Endothelial cell of umbilical vein (primary cell): ENCODE measurements at regions not wholly inside any gene's neighbourhood (a gene's known extent, or its start where the extent isn't known, plus 50 kb on each side); places are given as distances from the start of the nearest gene placed in this dataset.

Experiments
- MYC ChIP-seq: IDR thresholded peaks from one replicate; pipeline ENCODE4 v1.6.1; 2011; ENCODE audit warnings: mild to moderate bottlenecking, low read depth, low read length
- POLR2AphosphoS5 ChIP-seq: IDR thresholded peaks from 2 replicates; pipeline ENCODE4 v1.6.1; 2012; ENCODE audit warnings: low read depth, mild to moderate bottlenecking, control low read depth, low read length, moderate library complexity; ENCODE audit not compliant: insufficient read depth
- TF ChIP-seq, protein P1 (sequence below), 2 donors: IDR thresholded peaks; 1 replicate in 1 of 2; 2 replicates in 1 of 2; pipeline ENCODE4 v1.5.1; 2011; ENCODE audit warnings: low read length in 2 of 2, mild to moderate bottlenecking in 2 of 2, moderate library complexity in 2 of 2, control low read depth in 1 of 2, inconsistent platforms in 1 of 2, low read depth in 1 of 2; ENCODE audit not compliant: insufficient read depth in 1 of 2; ENCODE audit errors: extremely low read depth in 1 of 2
- TF ChIP-seq, protein P2 (sequence below): IDR thresholded peaks from 2 replicates; pipeline ENCODE4 v1.6.1; 2011; ENCODE audit not compliant: insufficient read depth, insufficient read length

DNA sequence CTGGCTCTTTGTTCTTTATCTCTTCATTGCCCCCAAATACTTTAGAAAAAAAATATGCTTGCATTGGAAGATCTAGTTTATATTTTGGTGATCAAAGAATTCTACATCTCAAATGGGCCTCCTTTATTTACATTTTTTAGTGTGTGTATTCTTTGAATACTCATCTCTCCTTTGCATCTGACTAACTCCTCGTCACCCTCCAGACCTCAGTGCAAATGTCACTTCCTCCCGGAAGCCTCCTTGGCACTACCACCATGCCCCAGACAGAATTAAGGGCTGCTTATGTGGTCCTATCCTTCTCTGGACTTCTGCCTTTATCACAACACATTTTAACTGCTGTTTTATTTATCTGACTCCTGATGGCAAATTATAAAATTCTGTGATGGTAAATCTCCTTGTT, 52.0 kb upstream of the PPP1R3C start:
- TF ChIP-seq POLR2AphosphoS5: no peak
- TF ChIP-seq MYC: no peak
- TF ChIP-seq, protein P1, sequence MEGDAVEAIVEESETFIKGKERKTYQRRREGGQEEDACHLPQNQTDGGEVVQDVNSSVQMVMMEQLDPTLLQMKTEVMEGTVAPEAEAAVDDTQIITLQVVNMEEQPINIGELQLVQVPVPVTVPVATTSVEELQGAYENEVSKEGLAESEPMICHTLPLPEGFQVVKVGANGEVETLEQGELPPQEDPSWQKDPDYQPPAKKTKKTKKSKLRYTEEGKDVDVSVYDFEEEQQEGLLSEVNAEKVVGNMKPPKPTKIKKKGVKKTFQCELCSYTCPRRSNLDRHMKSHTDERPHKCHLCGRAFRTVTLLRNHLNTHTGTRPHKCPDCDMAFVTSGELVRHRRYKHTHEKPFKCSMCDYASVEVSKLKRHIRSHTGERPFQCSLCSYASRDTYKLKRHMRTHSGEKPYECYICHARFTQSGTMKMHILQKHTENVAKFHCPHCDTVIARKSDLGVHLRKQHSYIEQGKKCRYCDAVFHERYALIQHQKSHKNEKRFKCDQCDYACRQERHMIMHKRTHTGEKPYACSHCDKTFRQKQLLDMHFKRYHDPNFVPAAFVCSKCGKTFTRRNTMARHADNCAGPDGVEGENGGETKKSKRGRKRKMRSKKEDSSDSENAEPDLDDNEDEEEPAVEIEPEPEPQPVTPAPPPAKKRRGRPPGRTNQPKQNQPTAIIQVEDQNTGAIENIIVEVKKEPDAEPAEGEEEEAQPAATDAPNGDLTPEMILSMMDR (IDR thresholded peaks at IDR 0.05; ENCODE audit: extremely low read depth in 1 of 2, insufficient read depth in 1 of 2, low read depth in 1 of 2, low read length in 2 of 2): no peak
- TF ChIP-seq, protein P2, sequence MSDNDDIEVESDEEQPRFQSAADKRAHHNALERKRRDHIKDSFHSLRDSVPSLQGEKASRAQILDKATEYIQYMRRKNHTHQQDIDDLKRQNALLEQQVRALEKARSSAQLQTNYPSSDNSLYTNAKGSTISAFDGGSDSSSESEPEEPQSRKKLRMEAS: no peak
